SHP77 treated with DMSO at 0.1 percent for 48 hours (cell line): ENCODE measurements at regions not wholly inside any gene's neighbourhood (a gene's known extent, or its start where the extent isn't known, plus 50 kb on each side); places are given as distances from the start of the nearest gene placed in this dataset.
"Not testable (repeated sequence)": the region's sequence is repeated elsewhere in the genome, so short reads cannot be mapped to it uniquely, and the experiment has no call there.

Experiments used
- DNase-seq: peaks from one replicate; lab custom pipeline; 2025; lab: John Stamatoyannopoulos, UW

DNA sequence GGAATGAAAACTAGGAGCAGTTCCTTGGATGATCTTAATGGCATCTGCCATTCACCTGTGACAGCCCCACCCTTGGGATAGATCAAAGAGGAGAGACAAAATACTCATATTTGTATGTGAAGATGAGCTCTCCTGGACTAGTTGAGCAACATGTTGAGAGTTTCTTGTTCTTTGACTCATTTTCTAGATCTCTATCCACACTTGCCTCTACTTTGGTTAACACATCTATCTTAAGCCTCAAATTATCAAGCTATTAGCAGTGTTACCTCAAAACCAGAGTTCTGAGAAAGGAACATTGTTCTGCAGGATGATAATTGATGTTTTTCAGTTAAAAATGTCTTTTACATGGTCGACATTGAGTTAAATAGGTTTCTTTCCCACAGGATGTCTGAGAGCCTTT, 94.2 kb upstream of the TEX13D start:
- no peak for DNase-seq

DNA sequence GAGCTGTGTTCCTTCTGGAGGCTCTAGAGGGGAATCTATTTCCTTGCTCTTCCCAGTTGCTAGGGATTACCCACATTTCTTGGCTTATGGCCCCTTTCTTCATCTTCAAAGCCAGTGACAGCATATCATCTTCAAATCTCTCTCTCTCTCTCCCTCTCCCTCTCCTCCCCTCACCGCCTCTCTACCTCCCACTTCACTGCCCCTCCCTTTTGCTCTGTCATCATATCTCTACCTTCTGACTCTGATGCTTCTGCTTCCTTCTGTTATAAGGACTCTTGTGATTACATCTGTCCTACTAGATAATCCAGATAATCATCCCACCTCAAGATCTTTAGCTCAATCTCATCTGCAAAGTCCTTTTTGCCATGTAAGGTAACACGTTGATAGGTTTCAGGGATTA, 93.1 kb upstream of the TEX13D start:
- DNase-seq: no peak

GRCh38 chrX:124239911-124240310, 92.5 kb upstream of the TEX13D start:
- DNase-seq: no peak

GRCh38 chrX:124240422-124240821, 92.0 kb upstream of the TEX13D start:
- no peak for DNase-seq

- no peak for DNase-seq
These were observed 90.3 kb upstream of the TEX13D start for GRCh38 chrX:124242131-124242530.

GRCh38 chrX:124249345-124249744, 83.1 kb upstream of the TEX13D start:
- DNase-seq: no peak

DNA sequence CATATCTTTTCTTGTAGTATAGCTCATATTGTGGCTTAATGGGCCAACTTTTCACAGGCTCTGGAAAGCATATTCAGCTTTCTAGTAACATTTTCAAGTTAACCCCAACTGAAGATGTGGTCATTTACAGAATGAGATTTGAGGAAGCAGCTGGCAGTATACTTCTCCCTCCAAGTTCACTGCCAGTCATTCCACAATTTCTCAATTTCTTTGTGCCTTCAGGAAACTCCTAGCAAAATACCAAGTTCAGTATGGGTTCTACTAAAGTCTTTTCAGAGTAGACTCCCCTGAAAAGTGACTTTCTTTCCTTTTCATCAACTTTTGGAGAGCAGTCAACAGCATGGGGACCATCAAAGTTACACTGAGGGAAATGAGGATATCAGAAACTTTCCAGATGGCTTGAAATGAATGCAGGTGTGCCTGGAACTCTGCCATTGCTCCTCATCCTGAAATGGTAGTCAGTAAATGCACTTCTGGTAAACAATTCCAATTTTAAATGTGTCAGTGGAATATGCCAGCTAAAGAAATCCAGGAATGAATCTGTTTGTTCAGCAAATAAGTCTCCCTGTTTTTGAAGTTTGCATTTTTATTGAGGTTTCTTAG, 81.5 kb upstream of the TEX13D start:
- DNase-seq: no peak

DNA sequence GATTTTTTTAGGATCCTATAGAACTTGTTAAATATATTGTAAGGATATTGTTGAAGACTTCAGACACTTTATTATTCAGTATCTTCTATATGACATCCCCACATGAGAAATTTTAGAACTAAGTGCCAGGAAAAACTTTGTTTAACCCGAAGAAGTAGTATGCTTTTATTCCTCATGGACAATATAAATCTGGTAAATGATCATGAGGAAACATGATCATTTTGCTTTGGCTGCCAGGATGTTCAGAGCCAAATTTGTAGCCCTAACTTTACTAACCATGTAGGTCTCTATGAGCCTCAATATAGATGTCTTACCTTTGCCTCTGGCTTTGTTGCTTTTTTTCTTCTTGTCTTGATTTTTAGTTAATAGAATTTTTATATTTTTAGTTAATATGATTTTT, 77.8 kb upstream of the TEX13D start:
- no peak for DNase-seq

DNA sequence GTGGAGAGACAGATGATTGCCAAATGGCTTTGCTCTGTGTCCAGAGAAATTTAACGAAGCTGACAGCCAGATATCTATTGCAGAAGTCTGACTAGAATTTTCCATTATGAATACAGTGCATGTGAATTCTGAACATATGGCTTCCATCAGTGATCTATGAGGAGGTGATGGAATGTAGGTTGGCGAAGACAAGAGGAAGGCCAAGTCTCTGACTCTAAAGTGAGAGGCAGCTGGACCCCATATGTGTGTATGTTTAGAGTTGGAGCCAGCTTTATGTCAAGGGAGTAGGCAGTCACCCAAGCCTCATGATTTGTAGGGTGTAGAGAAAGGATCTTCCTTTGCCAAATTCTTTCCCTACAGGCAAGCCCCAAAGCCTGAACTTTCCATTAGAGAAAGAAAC, 76.2 kb upstream of the TEX13D start:
- DNase-seq: no peak

DNA sequence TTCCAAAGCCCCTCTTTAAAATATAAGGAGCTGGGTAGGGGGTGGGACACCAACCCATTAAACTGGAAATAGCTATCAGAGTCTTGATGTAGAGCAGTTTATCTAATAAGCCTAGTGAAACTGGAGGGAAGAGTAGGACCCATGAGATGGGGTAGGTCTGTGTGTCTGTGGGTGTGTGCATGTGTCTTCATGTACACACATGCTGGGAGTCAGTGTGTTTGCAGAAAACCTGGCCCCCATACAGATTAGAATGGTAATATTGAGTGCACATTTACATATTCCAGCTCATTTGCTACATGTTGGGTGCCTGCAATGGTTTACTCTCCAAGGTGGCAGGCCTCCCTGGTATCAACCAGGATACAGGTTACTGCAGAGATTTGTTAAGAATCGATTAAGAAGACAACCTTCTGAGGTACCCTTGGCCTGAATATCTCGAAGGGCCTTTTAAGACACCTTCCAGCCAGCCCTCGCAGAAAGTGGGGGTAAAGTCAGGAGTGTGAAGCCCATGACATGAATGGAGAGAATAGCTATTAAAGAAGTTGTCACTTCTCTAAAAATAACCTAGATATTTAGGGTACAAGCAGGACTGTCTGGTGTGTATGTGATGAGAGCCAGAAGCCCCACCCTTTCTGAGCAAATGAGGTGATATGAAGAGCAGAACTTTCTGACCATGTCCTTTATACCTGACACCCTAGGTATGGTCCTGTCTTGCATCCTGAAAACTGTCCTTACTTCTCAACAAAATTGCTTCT, 75.7 kb upstream of the TEX13D start:
- DNase-seq: no peak

GRCh38 chrX:124257924-124258702, 74.3 kb upstream of the TEX13D start:
- DNase-seq: no peak

DNA sequence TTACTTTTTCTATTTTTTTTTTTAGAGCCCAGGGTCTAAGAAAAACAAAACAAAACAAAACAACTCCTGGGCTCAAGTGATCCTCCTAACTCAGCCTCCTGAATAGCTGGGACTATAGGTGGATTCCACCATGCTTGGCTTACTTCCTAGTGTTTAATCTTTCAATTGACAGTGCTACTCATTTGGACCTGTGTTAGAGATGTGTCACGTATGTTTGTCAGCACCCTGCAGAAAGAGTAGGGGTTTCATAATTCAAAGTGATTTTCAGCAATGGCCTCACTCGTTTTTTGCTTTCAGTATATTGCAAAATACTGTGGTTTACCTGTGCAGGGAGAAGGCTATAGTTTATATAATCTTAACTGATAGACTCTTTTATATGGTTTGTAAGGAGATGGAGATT, 71.6 kb upstream of the TEX13D start:
- no peak for DNase-seq

- no peak for DNase-seq
These were observed 68.7 kb upstream of the TEX13D start for GRCh38 chrX:124263743-124264142.

- no peak for DNase-seq
These were observed 64.4 kb upstream of the TEX13D start for GRCh38 chrX:124268099-124268498.

DNA sequence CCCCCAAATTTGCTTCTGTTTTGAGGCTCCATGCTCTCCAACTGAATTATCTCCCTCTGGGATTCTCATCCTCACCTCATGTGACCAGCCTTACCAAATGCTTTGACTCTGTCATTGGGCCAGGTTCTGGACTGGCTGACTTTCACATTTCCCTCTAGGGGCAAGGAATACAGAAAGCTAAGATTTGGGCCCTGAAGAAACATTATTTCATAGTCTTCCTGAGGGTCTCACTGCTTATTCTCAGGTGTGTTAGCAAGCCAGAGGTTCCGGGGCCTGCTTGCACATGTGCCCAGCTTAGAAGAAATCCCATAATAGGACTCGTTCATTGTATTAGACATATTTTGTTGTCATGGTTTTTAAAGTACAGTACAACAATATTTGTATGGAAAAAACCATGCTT, 62.6 kb upstream of the TEX13D start:
- no peak for DNase-seq

DNA sequence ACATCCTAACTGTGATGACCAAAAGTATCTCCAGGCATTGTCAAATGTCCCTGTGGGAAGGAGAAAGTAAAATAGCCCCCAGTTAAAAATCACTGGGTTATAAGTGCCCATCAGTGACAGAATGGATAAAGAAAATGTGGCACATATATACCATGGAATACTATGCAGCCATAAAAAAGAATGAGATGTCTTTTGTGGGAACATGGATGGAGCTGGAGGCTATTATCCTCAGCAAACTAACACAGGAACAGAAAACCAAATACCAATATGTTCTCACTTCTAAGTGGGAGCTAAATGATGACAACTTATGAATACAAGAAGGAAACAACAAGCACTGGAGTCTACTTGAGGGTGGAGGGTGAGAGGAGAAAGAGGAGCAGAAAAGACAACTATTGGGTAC, 60.9 kb upstream of the TEX13D start:
- DNase-seq: not testable (repeated sequence)

- no peak for DNase-seq
These were observed 60.0 kb upstream of the TEX13D start for GRCh38 chrX:124272370-124272982.

DNA sequence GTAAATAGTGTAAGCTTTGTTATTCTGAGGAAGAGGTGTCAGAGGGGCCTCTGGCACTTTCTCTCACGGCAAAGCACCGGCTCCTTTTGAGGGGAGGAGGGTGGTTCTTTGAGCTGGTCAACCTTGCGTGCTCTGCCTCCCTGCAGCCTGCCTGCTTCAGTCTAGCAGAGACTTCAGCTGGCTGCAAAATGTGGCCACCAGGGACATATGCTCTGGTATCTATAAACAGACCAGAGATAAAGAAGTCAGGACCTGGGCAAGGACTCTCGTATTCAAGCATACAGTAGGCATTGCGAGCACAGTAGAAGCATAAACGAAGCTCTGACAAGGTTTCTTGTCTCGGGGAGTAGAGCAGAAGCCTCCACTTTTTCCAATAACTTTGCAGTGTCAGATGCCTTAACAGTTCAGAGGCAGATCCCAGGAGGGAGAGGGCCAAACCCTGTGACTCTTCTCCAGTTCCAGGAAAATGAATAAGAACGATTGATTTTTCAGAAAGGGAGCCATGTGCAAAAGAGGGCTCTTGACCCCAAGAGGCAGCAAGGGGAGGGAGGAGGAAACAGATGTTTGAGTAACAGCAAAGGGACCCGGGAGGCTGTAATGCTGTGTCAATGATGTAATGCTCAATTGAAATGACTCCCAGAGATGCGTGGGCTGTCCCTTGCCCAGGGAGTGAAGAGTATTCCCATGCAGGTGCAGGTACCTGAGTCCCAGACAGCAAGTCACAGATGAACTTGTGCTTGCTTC, 57.9 kb upstream of the TEX13D start:
- DNase-seq: no peak

- no peak for DNase-seq
These were observed 57.1 kb upstream of the TEX13D start for GRCh38 chrX:124275182-124275894.

DNA sequence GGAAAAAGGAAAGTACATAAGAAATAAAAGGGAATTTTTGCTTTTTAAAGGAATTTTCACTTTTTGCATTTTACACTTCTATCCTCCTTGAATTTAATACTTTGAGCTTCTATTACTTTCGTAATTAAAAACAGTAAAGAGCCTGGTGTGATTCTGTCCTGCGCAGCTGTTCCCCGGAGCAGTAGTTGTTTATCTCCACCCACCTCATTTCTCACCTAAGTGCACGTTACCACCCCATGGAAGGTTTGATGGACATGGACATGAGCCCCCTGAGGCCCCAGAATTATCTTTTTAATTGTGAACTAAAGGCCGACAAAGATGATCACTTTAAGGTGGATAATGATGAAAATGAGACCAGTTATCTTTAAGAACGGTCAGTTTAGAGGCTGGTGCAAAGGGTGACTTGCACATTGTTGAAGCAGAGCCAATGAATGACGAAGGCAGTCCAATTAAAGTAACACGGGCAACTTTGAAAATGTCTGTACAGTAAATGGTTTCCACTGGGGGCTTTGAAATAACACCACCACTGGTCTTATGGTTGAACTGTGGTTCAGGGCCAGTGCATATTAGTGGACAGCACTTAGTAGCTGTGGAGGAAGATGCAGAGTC, 52.1 kb upstream of the TEX13D start:
- no peak for DNase-seq

GRCh38 chrX:124282580-124282979, 49.9 kb upstream of the TEX13D start:
- DNase-seq: no peak
